ENCODE measurements at regions not wholly inside any gene's neighbourhood (a gene's known extent, or its start where the extent isn't known, plus 50 kb on each side); places are given as distances from the start of the nearest gene placed in this dataset.

DNA sequence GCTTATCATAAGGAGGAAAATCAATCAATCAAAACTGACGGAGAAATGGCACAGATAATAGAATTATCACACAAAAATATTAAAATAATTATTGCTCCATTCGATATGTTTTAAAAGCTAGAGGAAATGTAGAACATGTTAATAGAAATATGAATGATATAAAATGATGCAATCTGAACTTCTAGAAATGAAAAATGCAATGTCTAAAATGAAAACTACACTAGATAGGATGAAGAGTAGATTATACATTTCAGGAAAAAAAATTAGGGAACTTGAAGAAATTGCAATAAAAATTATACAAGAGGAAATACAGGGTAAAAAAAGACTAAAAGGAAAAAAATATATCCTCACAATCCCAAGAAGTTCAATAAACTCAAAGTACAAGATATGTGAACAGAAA is 80.2 kb upstream of the TP63 start:
- TF ChIP-seq, protein P1, sequence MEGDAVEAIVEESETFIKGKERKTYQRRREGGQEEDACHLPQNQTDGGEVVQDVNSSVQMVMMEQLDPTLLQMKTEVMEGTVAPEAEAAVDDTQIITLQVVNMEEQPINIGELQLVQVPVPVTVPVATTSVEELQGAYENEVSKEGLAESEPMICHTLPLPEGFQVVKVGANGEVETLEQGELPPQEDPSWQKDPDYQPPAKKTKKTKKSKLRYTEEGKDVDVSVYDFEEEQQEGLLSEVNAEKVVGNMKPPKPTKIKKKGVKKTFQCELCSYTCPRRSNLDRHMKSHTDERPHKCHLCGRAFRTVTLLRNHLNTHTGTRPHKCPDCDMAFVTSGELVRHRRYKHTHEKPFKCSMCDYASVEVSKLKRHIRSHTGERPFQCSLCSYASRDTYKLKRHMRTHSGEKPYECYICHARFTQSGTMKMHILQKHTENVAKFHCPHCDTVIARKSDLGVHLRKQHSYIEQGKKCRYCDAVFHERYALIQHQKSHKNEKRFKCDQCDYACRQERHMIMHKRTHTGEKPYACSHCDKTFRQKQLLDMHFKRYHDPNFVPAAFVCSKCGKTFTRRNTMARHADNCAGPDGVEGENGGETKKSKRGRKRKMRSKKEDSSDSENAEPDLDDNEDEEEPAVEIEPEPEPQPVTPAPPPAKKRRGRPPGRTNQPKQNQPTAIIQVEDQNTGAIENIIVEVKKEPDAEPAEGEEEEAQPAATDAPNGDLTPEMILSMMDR (IDR thresholded peaks at IDR 0.05), result no peak
- TF ChIP-seq POLR2A (IDR thresholded peaks at IDR 0.05; ENCODE audit: low read length) (no peak), FOSL2 (IDR thresholded peaks at IDR 0.05) (no peak), FOSL2 (CRISPR knock-in tag; IDR thresholded peaks at IDR 0.05) (no peak)

All from A549 (cell line).